ENCODE measurements at regions not wholly inside any gene's neighbourhood (a gene's known extent, or its start where the extent isn't known, plus 50 kb on each side); places are given as distances from the start of the nearest gene placed in this dataset.

- Mint-ChIP-seq H3K36me3 (no peaks in the 10 kb centered on the region), H3K9me3 (no peaks in the 10 kb centered on the region), H3K27me3 (peaks cover 2% of the 10 kb centered on the region), H3K4me3 (no peak overlapping the region), H3K4me1 (no peaks in the 10 kb centered on the region), H3K27ac (no peak overlapping the region)
Measured at GRCh38 chr2:104504331-104505073, 349.4 kb upstream of the POU3F3 start.

GRCh38 chr2:104518256-104518655, 335.7 kb upstream of the POU3F3 start:
- no peak overlapping the region for H3K27ac Mint-ChIP-seq

GRCh38 chr2:104521247-104521646, 332.7 kb upstream of the POU3F3 start:
- Mint-ChIP-seq H3K4me3 (no peak overlapping the region), H3K27me3 (peaks cover 3% of the 10 kb centered on the region), H3K9me3 (peaks cover 18% of the 10 kb centered on the region), H3K27ac (no peak overlapping the region), H3K36me3 (no peaks in the 10 kb centered on the region), H3K4me1 (no peaks in the 10 kb centered on the region)

More at GRCh38 chr2:104518256-104518655, 335.7 kb upstream of the POU3F3 start:
- Mint-ChIP-seq H3K4me1 (no peaks in the 10 kb centered on the region), H3K36me3 (no peaks in the 10 kb centered on the region), H3K27me3 (peaks cover 3% of the 10 kb centered on the region), H3K4me3 (no peak overlapping the region), H3K9me3 (peaks cover 17% of the 10 kb centered on the region)

DNA sequence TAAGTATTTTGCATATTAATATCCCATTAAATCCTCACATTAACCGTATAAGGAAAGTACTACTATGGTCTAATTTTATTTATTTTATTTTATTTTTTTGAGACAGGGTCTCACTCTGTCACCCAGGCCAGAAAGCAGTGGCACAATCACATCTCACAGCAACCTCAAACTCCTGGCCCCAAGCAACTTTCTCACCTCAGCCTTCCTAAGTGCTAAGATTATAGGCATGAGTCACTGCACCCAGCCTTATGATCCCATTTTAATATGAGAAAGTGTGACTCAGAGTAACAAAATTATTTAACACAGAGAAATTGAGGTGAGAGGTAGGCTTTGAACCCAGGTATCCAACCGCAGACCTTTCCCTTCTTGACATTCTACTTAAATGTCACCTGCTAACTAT, 330.0 kb upstream of the POU3F3 start:
- Mint-ChIP-seq H3K36me3 (no peaks in the 10 kb centered on the region), H3K4me3 (no peak overlapping the region), H3K4me1 (no peaks in the 10 kb centered on the region), H3K27me3 (peaks cover 3% of the 10 kb centered on the region), H3K9me3 (peaks cover 18% of the 10 kb centered on the region), H3K27ac (no peak overlapping the region)

DNA sequence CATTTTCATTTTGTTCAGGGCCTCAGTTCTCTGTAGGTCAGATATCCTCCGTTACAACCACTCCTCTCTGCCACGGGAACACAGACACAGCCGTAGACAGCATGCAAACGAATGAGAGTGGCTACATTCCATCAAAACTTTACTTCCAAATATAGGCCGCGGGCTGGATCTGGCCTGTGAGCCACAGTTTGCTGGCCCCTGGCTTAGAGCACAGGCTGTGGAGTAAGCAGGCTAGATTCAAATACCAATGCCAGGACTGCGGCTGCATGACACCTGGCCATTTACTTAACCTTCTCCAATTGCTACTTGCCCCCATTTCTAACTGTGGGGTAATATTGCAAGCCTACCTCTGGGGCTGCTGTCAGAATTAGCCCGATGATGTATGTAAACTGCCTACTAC, 325.8 kb upstream of the POU3F3 start:
- Mint-ChIP-seq H3K4me1 (no peaks in the 10 kb centered on the region), H3K9me3 (peaks cover 8% of the 10 kb centered on the region), H3K27me3 (no peaks in the 10 kb centered on the region), H3K36me3 (no peaks in the 10 kb centered on the region), H3K27ac (no peak overlapping the region), H3K4me3 (no peak overlapping the region)

- H3K9me3 Mint-ChIP-seq: peaks cover 5% of the 10 kb centered on the region
- no peaks in the 10 kb centered on the region for H3K27me3 Mint-ChIP-seq
- no peaks in the 10 kb centered on the region for H3K36me3 Mint-ChIP-seq
- no peak overlapping the region for H3K27ac Mint-ChIP-seq
- no peak overlapping the region for H3K4me3 Mint-ChIP-seq
- no peaks in the 10 kb centered on the region for H3K4me1 Mint-ChIP-seq
Measured at GRCh38 chr2:104531122-104531521, 322.8 kb upstream of the POU3F3 start.

DNA sequence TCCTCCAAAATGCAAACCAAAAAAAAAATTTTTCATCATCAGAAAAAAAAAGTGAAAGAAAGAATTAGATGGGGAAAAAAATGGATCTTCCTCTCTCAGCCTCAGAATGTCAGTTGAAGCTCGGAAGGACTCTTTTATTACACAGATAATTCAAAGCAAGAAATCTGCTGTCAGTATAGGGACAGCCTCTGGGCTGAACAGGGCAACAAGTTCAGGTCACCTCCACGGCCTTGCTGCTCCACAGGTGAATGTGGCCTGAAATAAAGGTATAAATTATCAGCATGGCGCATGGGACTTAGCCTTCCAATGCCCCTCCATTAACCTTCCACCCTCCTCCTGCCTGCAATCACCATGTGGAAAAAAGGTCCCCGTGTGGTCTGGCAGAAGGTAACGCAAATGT, 316.8 kb upstream of the POU3F3 start:
- Mint-ChIP-seq H3K4me1 (no peaks in the 10 kb centered on the region), H3K4me3 (no peak overlapping the region), H3K27me3 (no peaks in the 10 kb centered on the region), H3K36me3 (no peaks in the 10 kb centered on the region), H3K27ac (no peak overlapping the region), H3K9me3 (peaks cover 5% of the 10 kb centered on the region)

DNA sequence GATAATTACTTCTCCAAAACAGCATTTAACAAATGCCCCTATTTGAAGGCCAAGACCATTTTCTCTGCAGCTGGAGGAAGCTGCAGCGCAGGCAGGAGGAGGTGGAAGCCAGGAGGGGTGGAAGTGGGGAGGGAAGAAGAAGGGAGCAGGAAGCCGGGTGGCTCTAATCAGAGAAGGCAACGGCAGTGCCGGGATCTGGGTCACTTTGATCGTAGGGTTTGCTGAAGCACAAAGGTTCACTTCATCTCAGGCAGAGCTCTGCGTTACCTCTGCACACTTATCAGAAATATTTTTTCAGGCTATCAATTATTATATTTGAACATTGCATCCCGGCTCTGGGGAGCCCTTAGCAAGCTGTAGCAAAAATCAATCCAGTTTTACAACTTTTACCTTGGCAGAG, 315.8 kb upstream of the POU3F3 start:
- Mint-ChIP-seq H3K4me1 (no peaks in the 10 kb centered on the region), H3K27ac (no peak overlapping the region), H3K27me3 (no peaks in the 10 kb centered on the region), H3K4me3 (no peak overlapping the region), H3K36me3 (no peaks in the 10 kb centered on the region), H3K9me3 (no peaks in the 10 kb centered on the region)

GRCh38 chr2:104539649-104540048, 314.3 kb upstream of the POU3F3 start:
- Mint-ChIP-seq H3K27ac (no peak overlapping the region), H3K36me3 (no peaks in the 10 kb centered on the region), H3K4me3 (no peak overlapping the region), H3K4me1 (no peaks in the 10 kb centered on the region), H3K9me3 (no peaks in the 10 kb centered on the region), H3K27me3 (no peaks in the 10 kb centered on the region)

GRCh38 chr2:104545055-104545454, 308.9 kb upstream of the POU3F3 start:
- H3K4me1 Mint-ChIP-seq: no peaks in the 10 kb centered on the region
- no peaks in the 10 kb centered on the region for H3K27me3 Mint-ChIP-seq
- peaks cover 2% of the 10 kb centered on the region for H3K9me3 Mint-ChIP-seq
- no peaks in the 10 kb centered on the region for H3K36me3 Mint-ChIP-seq
- H3K4me3 Mint-ChIP-seq: no peak overlapping the region
- no peak overlapping the region for H3K27ac Mint-ChIP-seq

- no peak overlapping the region for H3K4me3 Mint-ChIP-seq
- H3K4me1 Mint-ChIP-seq: no peaks in the 10 kb centered on the region
- H3K9me3 Mint-ChIP-seq: peaks cover 5% of the 10 kb centered on the region
- H3K27me3 Mint-ChIP-seq: no peaks in the 10 kb centered on the region
- no peak overlapping the region for H3K27ac Mint-ChIP-seq
- H3K36me3 Mint-ChIP-seq: no peaks in the 10 kb centered on the region
Measured at GRCh38 chr2:104546537-104546936, 307.4 kb upstream of the POU3F3 start.

- Mint-ChIP-seq H3K9me3 (peaks cover 5% of the 10 kb centered on the region), H3K4me3 (no peak overlapping the region), H3K36me3 (no peaks in the 10 kb centered on the region), H3K27ac (no peak overlapping the region), H3K4me1 (no peaks in the 10 kb centered on the region), H3K27me3 (no peaks in the 10 kb centered on the region)
Measured at GRCh38 chr2:104547221-104547620, 306.7 kb upstream of the POU3F3 start.

DNA sequence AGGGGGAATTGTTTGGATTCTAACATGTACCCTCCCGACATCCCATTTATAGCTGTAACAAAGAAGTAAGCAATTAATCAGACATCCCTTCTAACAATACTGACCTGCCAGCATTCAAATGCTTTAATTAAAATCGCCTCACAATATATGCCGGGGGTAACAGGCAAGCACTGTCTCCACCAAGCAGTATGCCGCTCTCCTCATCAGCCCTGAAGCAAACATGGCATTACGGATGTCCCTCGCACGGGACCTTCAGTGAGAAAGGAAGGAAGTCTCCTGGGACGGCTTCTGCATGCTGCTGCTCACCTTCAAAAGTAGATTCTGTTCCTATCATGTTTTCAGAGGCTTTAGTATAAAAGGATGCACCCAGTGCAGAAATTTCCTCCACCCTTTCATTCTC, 292.7 kb upstream of the POU3F3 start:
- Mint-ChIP-seq H3K4me1 (no peaks in the 10 kb centered on the region), H3K36me3 (no peaks in the 10 kb centered on the region), H3K9me3 (no peaks in the 10 kb centered on the region), H3K4me3 (no peak overlapping the region), H3K27me3 (no peaks in the 10 kb centered on the region), H3K27ac (no peak overlapping the region)

- H3K4me3 Mint-ChIP-seq: no peak overlapping the region
- no peaks in the 10 kb centered on the region for H3K4me1 Mint-ChIP-seq
- H3K9me3 Mint-ChIP-seq: no peaks in the 10 kb centered on the region
- H3K36me3 Mint-ChIP-seq: no peaks in the 10 kb centered on the region
- H3K27ac Mint-ChIP-seq: no peak overlapping the region
- H3K27me3 Mint-ChIP-seq: no peaks in the 10 kb centered on the region
Measured at GRCh38 chr2:104562537-104562936, 291.4 kb upstream of the POU3F3 start.

DNA sequence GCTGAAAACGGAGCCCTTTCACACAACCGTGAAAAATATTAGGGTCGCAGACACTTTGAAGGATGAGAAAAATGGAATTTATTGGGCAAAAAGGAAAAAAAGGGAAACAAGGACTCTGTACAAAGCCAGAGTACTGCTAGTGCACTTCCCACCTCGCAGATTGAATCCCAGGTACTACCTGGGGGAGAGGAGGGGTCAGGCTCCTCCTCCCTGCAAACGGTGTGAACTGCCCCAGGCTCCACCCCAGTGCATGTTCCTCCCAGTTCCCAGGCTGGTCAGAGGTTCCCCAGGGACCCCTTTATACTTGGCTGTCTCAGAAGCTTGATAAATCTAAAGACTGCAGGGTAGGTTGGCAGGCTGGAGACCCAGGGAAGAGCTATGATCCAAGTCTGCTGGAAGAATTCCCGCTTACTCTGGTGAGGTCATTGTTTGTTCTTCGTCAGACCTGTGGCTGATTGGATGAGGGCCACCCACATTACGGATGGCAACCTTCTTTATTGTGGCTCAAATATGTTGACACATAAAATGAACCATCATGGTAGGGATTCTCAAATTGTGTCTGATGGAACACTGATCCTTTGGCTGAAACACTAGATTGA, 290.4 kb upstream of the POU3F3 start:
- Mint-ChIP-seq H3K4me1 (no peaks in the 10 kb centered on the region), H3K36me3 (no peaks in the 10 kb centered on the region), H3K9me3 (no peaks in the 10 kb centered on the region), H3K27me3 (no peaks in the 10 kb centered on the region), H3K4me3 (no peak overlapping the region), H3K27ac (no peak overlapping the region)

- no peaks in the 10 kb centered on the region for H3K4me1 Mint-ChIP-seq
- no peak overlapping the region for H3K4me3 Mint-ChIP-seq
- H3K9me3 Mint-ChIP-seq: no peaks in the 10 kb centered on the region
- H3K27ac Mint-ChIP-seq: no peak overlapping the region
- H3K36me3 Mint-ChIP-seq: no peaks in the 10 kb centered on the region
- no peaks in the 10 kb centered on the region for H3K27me3 Mint-ChIP-seq
Measured at GRCh38 chr2:104568247-104568646, 285.7 kb upstream of the POU3F3 start.

DNA sequence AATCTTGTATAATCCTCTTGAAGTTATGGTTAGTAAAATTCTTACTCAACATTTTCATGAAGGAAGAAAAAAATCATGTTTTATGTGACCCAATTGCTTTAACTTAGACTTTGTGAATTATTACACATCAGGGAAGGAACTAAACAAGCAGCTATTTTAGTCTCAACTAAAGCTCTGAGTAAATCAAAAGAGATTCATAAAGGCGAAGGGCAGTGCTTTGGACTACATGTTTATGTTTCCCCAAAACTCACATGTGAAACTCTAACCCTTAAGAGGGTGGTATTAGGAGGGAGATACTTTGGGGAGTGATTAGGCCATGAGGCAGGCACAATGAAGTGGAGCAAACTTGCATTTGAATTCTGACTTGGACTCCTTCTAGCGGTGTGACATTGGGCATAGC, 283.7 kb upstream of the POU3F3 start:
- no peaks in the 10 kb centered on the region for H3K9me3 Mint-ChIP-seq
- no peak overlapping the region for H3K27ac Mint-ChIP-seq
- H3K4me3 Mint-ChIP-seq: no peak overlapping the region
- H3K36me3 Mint-ChIP-seq: no peaks in the 10 kb centered on the region
- no peaks in the 10 kb centered on the region for H3K4me1 Mint-ChIP-seq
- no peaks in the 10 kb centered on the region for H3K27me3 Mint-ChIP-seq

Data from activated naive CD4-positive, alpha-beta T cell treated with anti-CD3 and anti-CD28 coated beads, Interleukin-2, amount 50 U/mL, for 24 hours (primary cell).